SK-N-MC (cell line): ENCODE measurements at regions not wholly inside any gene's neighbourhood (a gene's known extent, or its start where the extent isn't known, plus 50 kb on each side); places are given as distances from the start of the nearest gene placed in this dataset.
"Not testable (repeated sequence)": the region's sequence is repeated elsewhere in the genome, so short reads cannot be mapped to it uniquely, and the experiment has no call there.

Source experiments
- DNase-seq: peaks from one replicate; pipeline ENCODE4 v3.0.0-alpha.2; 2011; ENCODE audit warnings: low read depth, low spot score
- H3K27ac ChIP-seq: fragments of 200-600 bp; sonication (generic); 2 replicates; pipeline ENCODE4 v1.5.1; 2016; ENCODE audit warnings: mixed run types
- H3K36me3 ChIP-seq: fragments of 200-600 bp; sonication (generic); 2 replicates; pipeline ENCODE4 v1.6.1; 2017; ENCODE audit warnings: antibody characterized with exemption, low read length, mixed read lengths; ENCODE audit not compliant: insufficient read depth
- H3K4me3 ChIP-seq: fragments of 200-600 bp; sonication (generic); 2 replicates; pipeline ENCODE4 v1.5.1; 2016
- H3K9ac ChIP-seq: fragments of 200-600 bp; sonication (generic); 2 replicates; pipeline ENCODE4 v1.8.0; 2017; ENCODE audit warnings: mixed run types, mixed read lengths; ENCODE audit not compliant: insufficient read length
- H3K9me3 ChIP-seq: fragments of 200-600 bp; sonication (generic); 2 replicates; pipeline ENCODE4 v1.6.1; 2017; ENCODE audit warnings: low read depth, mild to moderate bottlenecking, antibody characterized with exemption, low read length, moderate library complexity, mixed read lengths
- EZH2 ChIP-seq: fragments of 200-600 bp; sonication (generic); IDR thresholded peaks from one replicate; pipeline ENCODE4 v1.6.1; 2017; ENCODE audit warnings: antibody characterized with exemption
- FOXP2 ChIP-seq: optimal IDR thresholded peaks from 2 replicates; pipeline ENCODE3; 2011; ENCODE audit warnings: mild to moderate bottlenecking, moderate library complexity; ENCODE audit not compliant: insufficient read depth; ENCODE audit errors: extremely low read length, control extremely low read depth
- POLR2AphosphoS5 ChIP-seq: IDR thresholded peaks from 2 replicates; pipeline ENCODE4 v1.6.1; 2012; ENCODE audit warnings: mild to moderate bottlenecking, low read depth, low read length, borderline replicate concordance

DNA sequence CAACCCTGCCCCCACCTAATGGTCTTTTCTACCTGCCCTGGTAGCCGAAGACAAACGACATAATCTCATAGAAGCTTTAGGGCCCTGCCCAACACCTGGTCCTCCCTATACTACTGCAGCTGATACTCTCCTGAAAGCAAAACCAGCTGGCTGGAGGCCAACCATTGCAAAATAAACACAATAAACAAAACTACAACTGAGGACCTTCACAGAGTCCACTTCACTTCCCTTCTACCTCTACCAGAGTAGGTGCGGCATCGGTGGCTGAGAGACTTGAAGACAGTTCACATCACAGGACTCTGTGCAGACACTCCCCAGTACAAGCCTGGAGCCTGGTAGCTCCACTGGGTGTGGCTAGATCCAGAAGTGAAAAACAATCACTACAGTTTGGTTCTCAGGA lies 476.2 kb downstream of the MMUT start:
- H3K9ac ChIP-seq = no peak overlapping the region

DNA sequence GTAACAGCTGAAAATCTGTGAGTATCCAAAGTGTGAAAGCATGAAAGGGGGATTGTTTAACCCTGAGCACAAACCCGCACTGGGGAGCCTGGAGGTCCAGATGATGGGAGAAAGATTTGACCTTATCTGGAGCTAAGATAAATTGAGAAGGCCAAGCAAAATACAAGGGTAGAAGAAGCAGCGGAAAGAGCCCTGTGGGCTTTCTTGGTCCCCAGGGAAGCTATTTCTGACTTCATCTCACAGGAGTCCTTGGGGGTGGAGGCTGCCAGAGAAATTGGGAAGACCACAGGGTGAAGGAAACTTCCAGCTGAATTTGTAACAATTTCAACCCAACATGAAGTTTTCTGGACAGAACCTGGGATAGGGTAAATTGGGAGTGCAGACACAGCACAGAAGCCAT lies 476.9 kb downstream of the MMUT start:
- TF ChIP-seq POLR2AphosphoS5 (no peak), EZH2 (no peak), FOXP2 (no peak)
- H3K36me3 ChIP-seq = no peaks in the 10 kb centered on the region
- H3K4me3 ChIP-seq = no peak overlapping the region
- no peak for DNase-seq
- H3K9ac ChIP-seq = no peak overlapping the region
- H3K27ac ChIP-seq = no peak overlapping the region
- H3K9me3 ChIP-seq = no peaks in the 10 kb centered on the region

More for the DNA sequence above, 476.2 kb downstream of the MMUT start:
- no peak for TF ChIP-seq EZH2
- TF ChIP-seq POLR2AphosphoS5 = no peak
- TF ChIP-seq FOXP2 = no peak
- Histone ChIP-seq H3K9me3 (no peaks in the 10 kb centered on the region), H3K4me3 (no peak overlapping the region), H3K27ac (no peak overlapping the region), H3K36me3 (no peaks in the 10 kb centered on the region)
- no peak for DNase-seq

DNA sequence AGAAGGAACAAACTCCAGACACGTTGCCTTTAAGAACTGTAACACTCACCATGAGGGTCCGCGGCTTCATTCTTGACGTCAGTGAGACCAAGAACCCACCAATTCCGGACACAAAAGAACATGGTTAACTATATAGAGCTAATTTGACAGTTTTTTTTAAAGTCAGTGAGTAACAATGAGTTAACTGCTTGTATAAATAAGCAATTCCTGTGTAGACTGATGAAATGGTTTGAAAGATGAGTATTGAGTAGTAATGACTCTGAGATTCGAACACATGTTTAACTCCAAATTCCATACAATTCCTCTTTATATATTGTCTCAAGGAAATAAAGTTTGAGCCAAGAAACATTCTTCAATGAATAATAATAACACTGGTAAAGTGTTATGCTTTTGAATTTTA lies 478.0 kb downstream of the MMUT start:
- Histone ChIP-seq H3K9ac (no peak overlapping the region), H3K4me3 (no peak overlapping the region), H3K9me3 (no peaks in the 10 kb centered on the region), H3K27ac (no peak overlapping the region), H3K36me3 (no peaks in the 10 kb centered on the region)
- no peak for DNase-seq
- TF ChIP-seq POLR2AphosphoS5 (no peak), FOXP2 (no peak), EZH2 (no peak)

DNA sequence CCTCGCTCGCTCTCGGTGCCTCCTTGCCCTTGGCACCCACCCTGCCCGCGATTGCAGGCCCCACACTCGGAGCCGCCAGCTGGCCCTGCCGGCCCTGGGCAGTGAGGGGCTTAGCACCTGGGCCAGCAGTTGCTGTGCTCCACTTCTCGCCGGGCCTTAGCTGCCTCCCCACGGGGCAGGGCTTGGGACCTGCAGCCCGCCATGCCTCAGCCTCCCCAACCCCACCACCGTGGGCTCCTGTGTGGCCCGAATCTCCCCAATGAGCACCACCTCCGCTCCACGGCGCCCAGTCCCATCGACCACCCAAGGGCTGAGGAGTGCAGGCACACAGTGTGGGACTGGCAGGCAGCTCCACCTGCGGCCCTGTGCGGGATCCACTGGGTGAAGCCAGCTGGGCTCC lies 479.1 kb downstream of the MMUT start:
- H3K9ac ChIP-seq, H3K4me3 ChIP-seq, DNase-seq, H3K27ac ChIP-seq, H3K36me3 ChIP-seq, H3K9me3 ChIP-seq: not testable (repeated sequence)

DNA sequence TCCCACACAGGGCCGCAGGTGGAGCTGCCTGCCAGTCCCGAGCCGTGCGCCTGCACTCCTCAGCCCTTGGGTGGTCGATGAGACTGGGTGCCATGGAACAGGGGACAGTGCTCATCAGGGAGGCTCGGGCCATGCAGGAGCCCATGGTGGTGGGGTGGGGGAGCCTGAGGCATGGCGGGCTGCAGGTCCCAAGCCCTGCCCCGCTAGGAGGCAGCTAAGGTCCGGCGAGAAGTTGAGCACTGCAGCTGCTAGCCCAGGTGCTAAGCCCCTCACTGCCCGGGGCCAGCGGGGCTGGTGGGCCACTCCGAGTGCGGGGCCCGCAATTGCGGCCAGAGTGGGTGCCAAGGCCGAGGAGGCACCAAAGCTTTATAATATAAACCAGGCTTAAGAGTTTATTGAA lies 479.7 kb downstream of the MMUT start:
- Histone ChIP-seq H3K9ac (no peak overlapping the region), H3K4me3 (no peak overlapping the region), H3K27ac (no peak overlapping the region), H3K9me3 (no peaks in the 10 kb centered on the region), H3K36me3 (no peaks in the 10 kb centered on the region)
- no peak for DNase-seq
- TF ChIP-seq FOXP2 (no peak), POLR2AphosphoS5 (no peak), EZH2 (no peak)

DNA sequence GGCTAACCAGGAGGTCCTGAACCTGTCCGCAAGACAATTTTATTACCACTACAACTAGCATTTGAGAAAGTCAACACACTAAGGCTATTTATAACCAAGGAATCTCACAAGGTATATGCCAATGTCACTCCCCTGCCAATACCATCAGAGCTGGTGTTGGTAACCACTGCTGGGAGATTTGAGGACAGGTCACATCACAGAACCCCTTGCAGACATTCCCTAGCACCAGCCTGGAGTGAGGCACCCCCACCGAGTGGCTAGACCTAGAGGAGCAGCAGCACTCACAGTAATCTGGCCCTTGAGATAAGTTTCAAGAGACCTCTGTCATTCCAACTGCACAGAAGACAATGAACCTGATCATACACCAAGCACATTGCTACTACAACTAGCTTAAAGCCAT lies 483.2 kb downstream of the MMUT start:
- Histone ChIP-seq H3K4me3 (no peak overlapping the region), H3K27ac (no peak overlapping the region)
- TF ChIP-seq POLR2AphosphoS5 (no peak), FOXP2 (no peak), EZH2 (no peak)

DNA sequence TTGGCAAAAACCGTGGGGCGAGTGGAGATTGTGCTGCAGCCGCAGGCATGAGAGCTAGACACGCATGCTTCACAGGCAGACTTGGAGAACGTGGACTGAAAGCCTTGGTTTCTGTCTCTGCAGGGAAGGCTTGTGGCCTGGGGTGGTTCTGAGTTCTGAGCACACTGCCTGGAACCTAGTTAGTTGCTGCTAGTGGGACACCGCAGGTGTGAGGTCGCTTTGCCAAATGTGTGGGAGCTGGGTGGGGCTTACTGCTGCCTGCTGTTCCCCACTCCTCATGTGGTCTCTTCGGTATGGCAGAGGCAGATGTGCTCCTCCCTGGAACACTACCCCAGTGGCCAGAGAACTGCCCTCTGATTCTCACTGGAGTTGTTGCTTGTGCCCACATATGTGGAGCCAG lies 484.0 kb downstream of the MMUT start:
- Histone ChIP-seq H3K4me3 (no peak overlapping the region), H3K27ac (no peak overlapping the region), H3K9ac (no peak overlapping the region), H3K36me3 (no peaks in the 10 kb centered on the region), H3K9me3 (no peaks in the 10 kb centered on the region)
- no peak for DNase-seq
- TF ChIP-seq EZH2 (no peak), POLR2AphosphoS5 (no peak), FOXP2 (no peak)

More for the DNA sequence above, 483.2 kb downstream of the MMUT start:
- Histone ChIP-seq H3K9ac (no peak overlapping the region), H3K9me3 (no peaks in the 10 kb centered on the region), H3K36me3 (no peaks in the 10 kb centered on the region)
- DNase-seq = no peak

DNA sequence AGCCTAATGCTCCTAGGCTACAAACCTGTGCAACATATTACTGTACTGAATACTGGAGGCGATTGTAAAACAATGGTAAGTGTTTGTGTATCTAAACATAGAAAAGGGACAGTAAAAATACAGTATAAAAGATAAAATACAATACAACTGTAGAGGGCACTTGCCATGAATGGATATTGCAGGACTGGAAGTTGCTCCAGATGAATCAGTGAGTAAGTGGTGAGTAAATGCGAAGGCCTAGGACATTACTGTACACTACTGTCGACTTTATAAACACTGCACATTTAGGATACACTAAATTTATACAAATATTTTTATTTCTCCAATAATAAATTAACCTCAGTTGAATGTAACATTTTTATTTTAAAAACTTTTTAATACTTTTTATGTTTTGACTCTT lies 485.0 kb downstream of the MMUT start:
- no peak overlapping the region for H3K27ac ChIP-seq
- H3K9me3 ChIP-seq = no peaks in the 10 kb centered on the region
- TF ChIP-seq EZH2 (no peak), POLR2AphosphoS5 (no peak), FOXP2 (no peak)
- no peak for DNase-seq
- no peak overlapping the region for H3K4me3 ChIP-seq
- no peak overlapping the region for H3K9ac ChIP-seq
- H3K36me3 ChIP-seq = no peaks in the 10 kb centered on the region

DNA sequence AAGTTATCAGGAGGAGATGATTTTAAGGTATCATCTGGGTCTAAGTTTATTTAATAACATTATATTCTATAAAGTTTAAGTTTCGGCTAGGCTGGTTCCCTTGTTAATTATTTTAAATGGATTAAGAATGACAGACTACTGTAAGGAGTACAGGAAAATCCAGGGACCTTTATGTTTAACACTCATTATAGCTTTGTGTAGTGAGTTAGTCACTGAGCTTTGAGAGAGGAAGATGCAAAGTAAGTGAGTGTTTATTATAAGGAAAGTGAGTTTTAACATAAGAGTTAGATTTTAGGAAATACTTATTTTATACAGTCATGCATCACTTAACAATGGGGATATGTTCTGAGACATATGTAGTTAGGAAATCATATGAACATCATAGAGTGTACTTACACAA lies 485.5 kb downstream of the MMUT start:
- DNase-seq = no peak
- Histone ChIP-seq H3K9ac (no peak overlapping the region), H3K27ac (no peak overlapping the region), H3K4me3 (no peak overlapping the region), H3K36me3 (no peaks in the 10 kb centered on the region), H3K9me3 (no peaks in the 10 kb centered on the region)
- TF ChIP-seq FOXP2 (no peak), EZH2 (no peak), POLR2AphosphoS5 (no peak)
